PFSK-1 (cell line): ENCODE measurements at regions not wholly inside any gene's neighbourhood (a gene's known extent, or its start where the extent isn't known, plus 50 kb on each side); places are given as distances from the start of the nearest gene placed in this dataset.

ENCODE experiments used
- FOXP2 ChIP-seq: optimal IDR thresholded peaks from 2 replicates; pipeline ENCODE3; 2011; ENCODE audit warnings: borderline replicate concordance, control low read depth, inconsistent platforms; ENCODE audit not compliant: insufficient read depth; ENCODE audit errors: extremely low read length, extremely low read depth
- POLR2AphosphoS5 ChIP-seq: IDR thresholded peaks from 2 replicates; pipeline ENCODE4 v1.6.1; 2012; ENCODE audit warnings: low read depth, mild to moderate bottlenecking, control low read depth, low read length, moderate library complexity
- SIN3A ChIP-seq: IDR thresholded peaks from 2 replicates; pipeline ENCODE4 v1.6.1; 2012; ENCODE audit warnings: mild to moderate bottlenecking, low read length, moderate library complexity, borderline replicate concordance; ENCODE audit not compliant: insufficient read depth
- TAF1 ChIP-seq: IDR thresholded peaks from 2 replicates; pipeline ENCODE4 v1.6.1; 2012; ENCODE audit warnings: low read length, control low read depth, borderline replicate concordance; ENCODE audit not compliant: insufficient read depth
- TF ChIP-seq, protein P1 (sequence below), 2 experiments: IDR thresholded peaks; 2 replicates each; pipeline versions ENCODE4 v1.6.1 to v1.8.0; 2011 to 2012; ENCODE audit warnings: low read depth in 2 of 2, low read length in 2 of 2, control low read depth in 1 of 2, inconsistent platforms in 1 of 2, mild to moderate bottlenecking in 1 of 2, moderate library complexity in 1 of 2; ENCODE audit not compliant: insufficient read depth in 1 of 2

DNA sequence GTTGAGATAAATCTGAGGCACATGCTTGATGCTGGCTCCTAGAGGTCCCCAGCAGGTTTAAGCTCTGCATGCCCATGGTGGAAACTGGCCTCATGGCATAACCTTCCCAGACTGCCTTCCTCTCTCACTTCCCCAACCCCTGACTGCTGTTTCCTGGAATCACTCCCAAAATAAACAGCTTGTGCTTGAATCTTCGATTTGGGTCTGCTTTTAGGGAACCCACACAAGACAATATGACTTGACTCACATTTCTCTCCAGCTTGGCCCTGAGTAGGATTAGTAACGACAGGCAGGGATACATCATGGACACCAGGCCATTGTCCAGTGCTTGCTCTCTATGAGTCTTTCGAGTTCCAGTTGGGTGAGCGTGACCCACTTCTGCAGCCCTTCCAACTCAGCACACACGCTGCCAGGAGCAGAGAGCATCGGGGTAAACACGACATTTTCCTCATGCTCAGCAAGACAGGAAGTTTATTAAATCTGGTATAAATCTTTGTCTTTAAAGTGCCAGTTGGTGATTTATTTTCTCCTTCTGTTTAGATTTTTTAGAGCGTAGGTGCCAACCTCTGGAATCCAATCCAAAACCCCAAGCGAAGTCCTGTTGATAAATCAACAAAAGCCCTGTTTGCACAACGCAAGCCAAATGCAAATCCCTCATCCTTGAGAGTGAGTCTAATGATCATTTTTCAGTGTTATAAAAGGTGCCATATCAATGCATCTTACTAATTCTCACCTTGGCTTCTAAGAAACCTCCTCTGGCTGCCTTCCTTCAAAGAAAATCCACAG, 135.0 kb downstream of the FOXA2 start:
- TF ChIP-seq FOXP2 (no peak), TAF1 (no peak), POLR2AphosphoS5 (no peak), SIN3A (no peak)
- TF ChIP-seq, protein P1, sequence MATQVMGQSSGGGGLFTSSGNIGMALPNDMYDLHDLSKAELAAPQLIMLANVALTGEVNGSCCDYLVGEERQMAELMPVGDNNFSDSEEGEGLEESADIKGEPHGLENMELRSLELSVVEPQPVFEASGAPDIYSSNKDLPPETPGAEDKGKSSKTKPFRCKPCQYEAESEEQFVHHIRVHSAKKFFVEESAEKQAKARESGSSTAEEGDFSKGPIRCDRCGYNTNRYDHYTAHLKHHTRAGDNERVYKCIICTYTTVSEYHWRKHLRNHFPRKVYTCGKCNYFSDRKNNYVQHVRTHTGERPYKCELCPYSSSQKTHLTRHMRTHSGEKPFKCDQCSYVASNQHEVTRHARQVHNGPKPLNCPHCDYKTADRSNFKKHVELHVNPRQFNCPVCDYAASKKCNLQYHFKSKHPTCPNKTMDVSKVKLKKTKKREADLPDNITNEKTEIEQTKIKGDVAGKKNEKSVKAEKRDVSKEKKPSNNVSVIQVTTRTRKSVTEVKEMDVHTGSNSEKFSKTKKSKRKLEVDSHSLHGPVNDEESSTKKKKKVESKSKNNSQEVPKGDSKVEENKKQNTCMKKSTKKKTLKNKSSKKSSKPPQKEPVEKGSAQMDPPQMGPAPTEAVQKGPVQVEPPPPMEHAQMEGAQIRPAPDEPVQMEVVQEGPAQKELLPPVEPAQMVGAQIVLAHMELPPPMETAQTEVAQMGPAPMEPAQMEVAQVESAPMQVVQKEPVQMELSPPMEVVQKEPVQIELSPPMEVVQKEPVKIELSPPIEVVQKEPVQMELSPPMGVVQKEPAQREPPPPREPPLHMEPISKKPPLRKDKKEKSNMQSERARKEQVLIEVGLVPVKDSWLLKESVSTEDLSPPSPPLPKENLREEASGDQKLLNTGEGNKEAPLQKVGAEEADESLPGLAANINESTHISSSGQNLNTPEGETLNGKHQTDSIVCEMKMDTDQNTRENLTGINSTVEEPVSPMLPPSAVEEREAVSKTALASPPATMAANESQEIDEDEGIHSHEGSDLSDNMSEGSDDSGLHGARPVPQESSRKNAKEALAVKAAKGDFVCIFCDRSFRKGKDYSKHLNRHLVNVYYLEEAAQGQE (IDR thresholded peaks at IDR 0.05; ENCODE audit: insufficient read depth in 1 of 2, low read depth in 2 of 2, low read length in 2 of 2): no peak

DNA sequence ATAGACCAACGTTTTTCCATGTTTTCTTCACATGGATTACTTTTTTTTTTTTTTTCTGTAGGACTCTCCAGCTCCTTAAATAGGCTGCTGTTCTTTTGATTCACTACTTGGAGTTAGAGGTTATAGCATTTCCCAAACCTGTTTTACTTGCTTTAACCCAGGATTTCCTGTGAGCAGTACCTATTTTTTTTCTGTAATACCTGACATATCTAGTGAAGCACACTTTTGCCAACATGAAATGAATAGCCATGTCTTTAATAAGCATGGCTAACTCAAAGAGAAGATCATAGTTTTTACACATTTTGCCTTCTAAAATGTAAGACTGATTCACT, 137.0 kb downstream of the FOXA2 start:
- TF ChIP-seq, protein P1 (IDR thresholded peaks at IDR 0.05; ENCODE audit: insufficient read depth in 1 of 2, low read depth in 2 of 2, low read length in 2 of 2): no peak
- TF ChIP-seq TAF1: no peak
- no peak for TF ChIP-seq POLR2AphosphoS5
- TF ChIP-seq FOXP2: no peak
- TF ChIP-seq SIN3A: no peak

DNA sequence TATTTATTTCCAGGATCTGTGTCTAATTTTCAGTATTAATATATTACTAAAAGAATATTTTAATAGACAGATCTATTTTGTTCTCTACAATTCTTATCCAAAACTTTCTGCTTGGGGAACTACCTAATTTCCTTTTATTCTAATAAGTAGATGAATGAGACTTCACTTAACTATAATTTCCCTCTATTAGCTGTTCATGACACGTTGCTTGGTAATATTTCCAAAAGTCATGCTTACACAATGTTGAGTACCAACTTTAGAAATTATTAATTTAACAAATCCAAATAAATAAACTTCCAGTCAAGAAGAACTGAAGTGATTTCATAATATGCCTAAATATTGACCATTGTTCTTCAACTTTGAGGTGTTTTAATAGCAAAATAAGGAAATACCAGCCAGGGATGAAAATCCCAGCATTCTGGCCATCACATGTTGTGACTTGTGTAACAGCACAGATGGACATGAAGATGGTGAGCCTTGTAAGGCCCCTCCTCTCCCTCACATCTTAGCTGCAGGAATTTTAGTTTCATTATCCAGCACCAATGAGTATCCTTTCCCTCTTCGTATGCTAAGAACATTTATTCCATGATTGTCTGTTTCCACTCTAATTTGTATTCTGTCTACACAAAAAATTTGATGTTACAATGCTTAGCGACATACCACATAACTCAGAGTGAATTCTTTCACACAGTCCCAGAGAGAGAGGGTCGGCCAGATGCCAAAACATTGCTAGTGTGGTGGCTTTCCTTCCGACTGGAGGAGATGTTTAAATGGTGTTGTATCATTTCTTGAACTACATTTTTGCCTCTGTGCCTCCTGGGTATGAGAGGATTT, 137.5 kb downstream of the FOXA2 start:
- TF ChIP-seq, protein P1 (IDR thresholded peaks at IDR 0.05; ENCODE audit: insufficient read depth in 1 of 2, low read depth in 2 of 2, low read length in 2 of 2): no peak
- TF ChIP-seq TAF1 (no peak), FOXP2 (no peak), SIN3A (no peak), POLR2AphosphoS5 (no peak)

DNA sequence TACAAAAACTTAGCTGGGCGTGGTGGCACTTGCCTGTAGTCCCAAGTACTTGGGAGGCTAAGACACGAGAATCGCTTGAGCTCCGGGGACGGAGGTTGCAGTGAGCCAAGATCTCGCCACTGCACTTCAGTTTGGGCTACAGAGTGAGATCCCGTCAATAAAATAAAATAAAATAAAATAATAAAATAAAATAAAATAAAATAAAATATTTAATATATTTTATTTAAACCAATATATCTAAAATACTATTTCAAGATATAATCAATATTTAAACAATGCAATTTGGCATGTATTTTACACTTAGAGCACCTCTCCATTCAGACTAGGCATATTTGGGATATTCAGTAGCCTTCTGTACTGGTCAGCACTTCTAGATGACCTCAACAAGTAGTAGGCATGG, 142.1 kb downstream of the FOXA2 start:
- TF ChIP-seq POLR2AphosphoS5 (no peak), SIN3A (no peak), FOXP2 (no peak), TAF1 (no peak)
- TF ChIP-seq, protein P1 (IDR thresholded peaks at IDR 0.05; ENCODE audit: insufficient read depth in 1 of 2, low read depth in 2 of 2, low read length in 2 of 2): no peak
